IMR-90 (cell line): ENCODE measurements at regions not wholly inside any gene's neighbourhood (a gene's known extent, or its start where the extent isn't known, plus 50 kb on each side); places are given as distances from the start of the nearest gene placed in this dataset.

Source experiments
- ATAC-seq: fragments of 200-7000 bp; cut with Tn5 transposase; 2 replicates; pipeline ENCODE4 v1.9.1; 2020; ENCODE audit warnings: low read depth, mild to moderate bottlenecking, moderate library complexity
- BruUV-seq: library from RNA; stranded (reverse); fragments of 400-500 nt; replicated peaks from 2 replicates; lab custom pipeline; 2021; lab: Mats Ljungman, UMichigan
- CTCF ChIA-PET: fragments of 300-600 bp; formaldehyde crosslinking; extraction: SDS; loops from one replicate; lab custom pipeline; 2021; ENCODE audit warnings: antibody characterized with exemption; lab: Yijun Ruan, JAX
- POLR2A ChIA-PET: fragments of 300-600 bp; sonication (Branson Sonifier 250); formaldehyde crosslinking; loops from one replicate; lab custom pipeline; 2022; ENCODE audit warnings: antibody characterized with exemption; ENCODE audit not compliant: unreplicated experiment; lab: Charles Lee
- DNase-seq: peaks from one replicate; pipeline ENCODE4 v3.0.0; 2013
- H2AFZ ChIP-seq: replicated peaks from 2 replicates; pipeline ENCODE3; 2013; ENCODE audit warnings: low read length, mild to moderate bottlenecking; ENCODE audit not compliant: poor library complexity
- H2AK5ac ChIP-seq: 2 replicates; pipeline ENCODE4 v1.6.1; 2013; ENCODE audit warnings: low read depth, low read length, inconsistent platforms
- H2AK9ac ChIP-seq: replicated peaks from 2 replicates; pipeline ENCODE3; 2013; ENCODE audit warnings: mild to moderate bottlenecking, low read depth, low read length, moderate library complexity; ENCODE audit not compliant: poor library complexity
- H2BK120ac ChIP-seq: 2 replicates; pipeline ENCODE4 v1.6.1; 2013; ENCODE audit warnings: low read depth, low read length, inconsistent platforms
- H2BK15ac ChIP-seq: 3 replicates; pipeline ENCODE4 v1.6.1; 2013; ENCODE audit warnings: low read depth, low read length, inconsistent platforms
- H2BK20ac ChIP-seq: 2 replicates; pipeline ENCODE4 v1.6.1; 2013; ENCODE audit warnings: low read depth, mild to moderate bottlenecking, inconsistent platforms, low read length, moderate library complexity
- H2BK5ac ChIP-seq: 2 replicates; pipeline ENCODE4 v1.6.1; 2013; ENCODE audit warnings: mild to moderate bottlenecking, low read depth, low read length, inconsistent platforms; ENCODE audit not compliant: poor library complexity, severe bottlenecking
- H3K14ac ChIP-seq: replicated peaks from 2 replicates; pipeline ENCODE4 v1.6.1; 2013; ENCODE audit warnings: low read depth, low read length, inconsistent platforms
- H3K18ac ChIP-seq: 2 replicates; pipeline ENCODE4 v1.6.1; 2013; ENCODE audit warnings: low read depth, low read length, control low read depth
- H3K23ac ChIP-seq: 2 replicates; pipeline ENCODE4 v1.6.1; 2013; ENCODE audit warnings: low read depth, low read length, inconsistent platforms
- H3K27ac ChIP-seq: 2 replicates; pipeline ENCODE4 v1.5.1; 2013; ENCODE audit warnings: mild to moderate bottlenecking, control low read depth, low read length; ENCODE audit not compliant: insufficient read depth
- H3K27me3 ChIP-seq: 2 replicates; pipeline ENCODE4 v1.6.1; 2013; ENCODE audit warnings: low read length; ENCODE audit not compliant: control insufficient read depth, insufficient read depth
- H3K36me3 ChIP-seq: 2 replicates; pipeline ENCODE4 v1.6.1; 2013; ENCODE audit warnings: low read length, mixed read lengths; ENCODE audit not compliant: control insufficient read depth, insufficient read depth
- H3K4ac ChIP-seq: 2 replicates; pipeline ENCODE4 v1.6.1; 2013; ENCODE audit warnings: low read depth, low read length, inconsistent platforms
- H3K4me1 ChIP-seq: 2 replicates; pipeline ENCODE4 v1.6.1; 2013; ENCODE audit warnings: low read length, mixed read lengths; ENCODE audit not compliant: control insufficient read depth, insufficient read depth
- H3K4me2 ChIP-seq: 2 replicates; pipeline ENCODE4 v1.6.1; 2013; ENCODE audit warnings: low read depth, mild to moderate bottlenecking, control low read depth, low read length, moderate library complexity
- H3K4me3 ChIP-seq: 2 replicates; pipeline ENCODE4 v1.5.1; 2013; ENCODE audit warnings: low read depth, mild to moderate bottlenecking, control low read depth, low read length, moderate library complexity; ENCODE audit not compliant: insufficient read depth
- H3K56ac ChIP-seq: 2 replicates; pipeline ENCODE4 v1.6.1; 2013; ENCODE audit warnings: low read length, inconsistent platforms; ENCODE audit not compliant: insufficient read depth; ENCODE audit errors: extremely low read depth
- H3K79me1 ChIP-seq, 2 experiments: 2 replicates each; pipeline ENCODE4 v1.6.1; 2013; ENCODE audit warnings: low read length in 2 of 2, inconsistent platforms in 1 of 2, low read depth in 1 of 2
- H3K9ac ChIP-seq: 2 replicates; pipeline ENCODE4 v1.6.1; 2013; ENCODE audit warnings: low read depth, low read length, control low read depth
- H3K9me1 ChIP-seq: 2 replicates; pipeline ENCODE4 v1.6.1; 2013; ENCODE audit warnings: low read length, inconsistent platforms; ENCODE audit not compliant: insufficient read depth
- H3K9me3 ChIP-seq: 2 replicates; pipeline ENCODE4 v1.6.1; 2013; ENCODE audit warnings: low read length; ENCODE audit not compliant: control insufficient read depth, insufficient read depth
- H4K20me1 ChIP-seq: 2 replicates; pipeline ENCODE4 v1.6.1; 2013; ENCODE audit warnings: low read length, inconsistent platforms; ENCODE audit not compliant: insufficient read depth
- H4K5ac ChIP-seq: 2 replicates; pipeline ENCODE4 v1.6.1; 2013; ENCODE audit warnings: mild to moderate bottlenecking, low read depth, low read length, control low read depth
- H4K8ac ChIP-seq, 2 experiments: 2 replicates each; pipeline ENCODE4 v1.6.1; 2013; ENCODE audit warnings: low read depth in 2 of 2, low read length in 2 of 2, control low read depth in 1 of 2, inconsistent platforms in 1 of 2
- H4K91ac ChIP-seq: 2 replicates; pipeline ENCODE4 v1.6.1; 2013; ENCODE audit warnings: low read depth, low read length, inconsistent platforms; ENCODE audit not compliant: insufficient read depth
- CEBPB ChIP-seq: IDR thresholded peaks from 2 replicates; pipeline ENCODE4 v1.6.1; 2012; ENCODE audit warnings: low read depth, low read length, improper control_type of control experiment
- CHD1 ChIP-seq: IDR thresholded peaks from 2 replicates; pipeline ENCODE4 v1.6.1; 2012; ENCODE audit warnings: low read depth, low read length, improper control_type of control experiment
- FOS ChIP-seq: fragments of 150-350 bp; IDR thresholded peaks from 2 replicates; pipeline ENCODE4 v1.6.1; 2016; ENCODE audit warnings: low read depth, low read length
- POLR2A ChIP-seq: IDR thresholded peaks from 2 replicates; pipeline ENCODE4 v1.6.1; 2012; ENCODE audit warnings: mild to moderate bottlenecking, low read depth, low read length
- RFX5 ChIP-seq: IDR thresholded peaks from 2 replicates; pipeline ENCODE4 v1.8.0; 2012; ENCODE audit warnings: low read depth, mild to moderate bottlenecking, low read length, moderate library complexity
- WGBS, 2 experiments: methylation state at CpG; one replicate each; pipeline versions ENCODE4 v1.1.5 to v1.1.7; 2013; ENCODE audit warnings: missing lambda C conversion rate in 2 of 2; ENCODE audit not compliant: insufficient read length in 1 of 2; ENCODE audit errors: extremely low coverage in 2 of 2; 5-methylcytosine and 5-hydroxymethylcytosine counted together
- dilution Hi-C: fragments of 300-500 bp; cut with HindIII; formaldehyde crosslinking; loops from one replicate; pipeline ENCODE4 v1.14.3; 2018; ENCODE audit warnings: low sequenced_read_pairs; ENCODE audit not compliant: unreplicated experiment
- in situ Hi-C: fragments of 300-500 bp; cut with MboI; formaldehyde crosslinking; loops from 3 replicates; pipeline ENCODE4 v1.14.3; 2019; ENCODE audit warnings: low sequenced_read_pairs, inconsistent platforms, mixed read lengths
- intact Hi-C: fragments of 100-400 bp; cut with micrococcal nuclease; formaldehyde crosslinking; loops from 2 replicates; pipeline ENCODE4 v1.10.0; 2022

DNA sequence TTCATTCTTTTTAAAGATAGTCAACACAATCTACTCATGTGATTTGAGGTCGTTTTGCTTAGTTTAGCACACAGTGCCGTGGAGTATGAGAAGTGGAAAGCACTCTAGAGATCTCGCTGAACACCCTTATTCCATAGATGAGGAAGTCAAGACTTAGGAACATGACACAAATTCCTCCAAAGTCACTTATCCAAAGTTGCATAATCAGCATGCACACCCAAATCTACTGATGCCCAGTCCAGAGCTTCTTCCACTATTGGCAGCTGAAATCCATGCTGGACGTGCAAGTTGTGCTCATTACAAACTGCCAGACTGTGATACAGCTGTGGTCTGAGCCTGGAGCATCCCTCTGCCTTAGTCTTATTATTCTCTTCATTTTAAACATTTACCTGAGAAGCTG is 83.5 kb upstream of the ZNF280D start:
- peaks cover 4% of the 10 kb centered on the region; the same call in 1 of the 2 replicates for H3K9me1 ChIP-seq
- no peaks in the 10 kb centered on the region for H3K27me3 ChIP-seq
- no peak overlapping the region for H4K5ac ChIP-seq
- 0 out of 2 replicates have a peak overlapping the region, but pooled peaks have one; percentile 26 for H3K4ac ChIP-seq
- peak; percentile 52; the same call in 1 of the 2 replicates for TF ChIP-seq CEBPB
- no peak for TF ChIP-seq FOS
- no peak for TF ChIP-seq CHD1
- no peak for TF ChIP-seq POLR2A
- TF ChIP-seq RFX5: no peak
- WGBS, 2 experiments: 29% methylated on average over 1 of the region's 4 CpGs; no CpG with 5 or more reads in 1 of the 2 experiments
- H3K9ac ChIP-seq: no peak overlapping the region
- in situ Hi-C loops: loop anchor here (25.0 kb wide), 1 partner anchor 721 kb away; no protein-coding TSS in a partner anchor
- no peak overlapping the region for H2BK120ac ChIP-seq
- no peak overlapping the region for H4K8ac ChIP-seq
- H3K14ac ChIP-seq: no peak overlapping the region; the same call in 1 of the 2 replicates
- ChIA-PET CTCF (no interaction called here), POLR2A (no interaction called here)
- no peak overlapping the region for H2BK5ac ChIP-seq
- no peak for DNase-seq
- H2AK5ac ChIP-seq: no peak overlapping the region
- no peak overlapping the region for H2AFZ ChIP-seq
- H4K91ac ChIP-seq: no peak overlapping the region
- no peak for ATAC-seq
- H2BK20ac ChIP-seq: no peak overlapping the region
- H3K9me3 ChIP-seq: no peaks in the 10 kb centered on the region
- no peak overlapping the region for H3K23ac ChIP-seq
- H3K4me1 ChIP-seq: peaks cover 8% of the 10 kb centered on the region
- dilution Hi-C loops: no loop called here
- H3K18ac ChIP-seq: no peak overlapping the region
- no peak overlapping the region for H3K4me3 ChIP-seq
- H2BK15ac ChIP-seq: no peak overlapping the region
- no TSS peak for BruUV-seq
- no peaks in the 10 kb centered on the region for H3K36me3 ChIP-seq
- H3K4me2 ChIP-seq: no peak overlapping the region
- no peaks in the 10 kb centered on the region for H3K79me1 ChIP-seq
- no peak overlapping the region for H3K27ac ChIP-seq
- H2AK9ac ChIP-seq: no peak overlapping the region
- H3K56ac ChIP-seq: no peak overlapping the region
- H4K20me1 ChIP-seq: no peaks in the 10 kb centered on the region
- intact Hi-C loops: no loop called here
